ENCODE measurements at regions not wholly inside any gene's neighbourhood (a gene's known extent, or its start where the extent isn't known, plus 50 kb on each side); places are given as distances from the start of the nearest gene placed in this dataset.

- no peak for TF ChIP-seq CTCF (IDR thresholded peaks at IDR 0.05; ENCODE audit: unreplicated experiment)
- no peak overlapping the region for H3K27ac Mint-ChIP-seq
- DNase-seq (ENCODE audit: low spot score in 2 of 2, unreplicated experiment in 2 of 2), result no peak
- H3K36me3 Mint-ChIP-seq, result no peaks in the 10 kb centered on the region
- H3K9me3 Mint-ChIP-seq, result no peaks in the 10 kb centered on the region
- H3K4me3 Mint-ChIP-seq, result no peak overlapping the region
- peaks cover 18% of the 10 kb centered on the region for H3K4me1 Mint-ChIP-seq
- H3K27me3 Mint-ChIP-seq (ENCODE audit: low read depth), result peaks cover 20% of the 10 kb centered on the region
These were observed 127.5 kb upstream of the IRX4 start for GRCh38 chr5:2009986-2010914.

- no peak overlapping the region for H3K4me3 Mint-ChIP-seq
- DNase-seq (ENCODE audit: low spot score in 2 of 2, unreplicated experiment in 2 of 2), result no peak
- no peak for TF ChIP-seq CTCF (IDR thresholded peaks at IDR 0.05; ENCODE audit: unreplicated experiment)
- H3K36me3 Mint-ChIP-seq, result no peaks in the 10 kb centered on the region
- H3K27me3 Mint-ChIP-seq (ENCODE audit: low read depth), result peaks cover 30% of the 10 kb centered on the region
- no peaks in the 10 kb centered on the region for H3K9me3 Mint-ChIP-seq
- no peak overlapping the region for H3K27ac Mint-ChIP-seq
- H3K4me1 Mint-ChIP-seq, result peaks cover 18% of the 10 kb centered on the region
These were observed 126.3 kb upstream of the IRX4 start for GRCh38 chr5:2008851-2009629.

DNA sequence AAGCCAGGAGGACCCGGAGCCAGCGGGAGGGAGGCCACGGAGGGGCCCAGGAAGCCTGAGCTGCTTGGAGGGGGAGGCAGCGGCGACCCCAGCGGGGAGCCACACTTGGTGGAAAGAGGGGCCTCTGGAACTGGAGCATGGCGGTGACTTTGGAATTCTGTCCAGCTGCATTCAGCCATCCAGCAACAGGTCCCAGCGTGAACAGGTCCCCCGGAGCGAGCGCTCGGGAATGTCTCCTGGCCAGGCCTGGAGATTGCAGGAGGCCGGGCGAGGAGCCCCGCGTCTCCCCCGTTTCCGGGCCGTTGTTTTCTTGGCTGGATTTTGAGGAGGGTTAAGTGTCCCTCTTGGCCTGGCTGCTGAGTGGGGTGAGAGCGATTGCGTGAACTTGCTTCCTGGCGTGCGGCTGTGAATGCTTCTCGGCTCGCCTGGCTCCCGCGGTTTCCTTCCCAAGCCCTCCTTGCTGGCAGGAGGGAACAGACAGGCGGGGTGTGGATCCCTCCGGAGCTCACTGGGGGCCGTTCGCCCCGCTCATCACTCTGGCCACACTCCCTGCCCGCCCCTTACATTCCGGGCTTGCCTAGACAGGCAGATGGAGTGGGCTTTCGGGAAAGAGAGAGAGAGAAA lies 125.3 kb upstream of the IRX4 start:
- H3K4me3 Mint-ChIP-seq, result peak overlapping the region; percentile 28
- peak overlapping the region; percentile 66 for H3K27ac Mint-ChIP-seq
- H3K36me3 Mint-ChIP-seq, result no peaks in the 10 kb centered on the region
- H3K4me1 Mint-ChIP-seq, result peaks cover 18% of the 10 kb centered on the region
- H3K9me3 Mint-ChIP-seq, result no peaks in the 10 kb centered on the region
- no peak for DNase-seq (ENCODE audit: low spot score in 2 of 2, unreplicated experiment in 2 of 2)
- H3K27me3 Mint-ChIP-seq (ENCODE audit: low read depth), result peaks cover 39% of the 10 kb centered on the region
- TF ChIP-seq CTCF (IDR thresholded peaks at IDR 0.05; ENCODE audit: unreplicated experiment), result no peak

- DNase-seq (ENCODE audit: low spot score in 2 of 2, unreplicated experiment in 2 of 2), result no peak
- no peak for TF ChIP-seq CTCF (IDR thresholded peaks at IDR 0.05; ENCODE audit: unreplicated experiment)
These were observed 124.8 kb upstream of the IRX4 start for GRCh38 chr5:2007496-2007877.

GRCh38 chr5:2006971-2007291 lies 124.2 kb upstream of the IRX4 start:
- peaks cover 44% of the 10 kb centered on the region for H3K27me3 Mint-ChIP-seq (ENCODE audit: low read depth)
- no peak overlapping the region for H3K4me3 Mint-ChIP-seq
- DNase-seq (ENCODE audit: low spot score in 2 of 2, unreplicated experiment in 2 of 2), result no peak
- no peaks in the 10 kb centered on the region for H3K9me3 Mint-ChIP-seq
- no peak for TF ChIP-seq CTCF (IDR thresholded peaks at IDR 0.05; ENCODE audit: unreplicated experiment)
- H3K27ac Mint-ChIP-seq, result no peak overlapping the region
- H3K4me1 Mint-ChIP-seq, result peaks cover 18% of the 10 kb centered on the region
- H3K36me3 Mint-ChIP-seq, result no peaks in the 10 kb centered on the region

More at GRCh38 chr5:2007496-2007877, 124.8 kb upstream of the IRX4 start:
- no peaks in the 10 kb centered on the region for H3K36me3 Mint-ChIP-seq
- peaks cover 18% of the 10 kb centered on the region for H3K4me1 Mint-ChIP-seq
- no peak overlapping the region for H3K27ac Mint-ChIP-seq
- H3K9me3 Mint-ChIP-seq, result no peaks in the 10 kb centered on the region
- H3K27me3 Mint-ChIP-seq (ENCODE audit: low read depth), result peaks cover 44% of the 10 kb centered on the region
- H3K4me3 Mint-ChIP-seq, result no peak overlapping the region
